GM21786 (cell line): ENCODE measurements at regions not wholly inside any gene's neighbourhood (a gene's known extent, or its start where the extent isn't known, plus 50 kb on each side); places are given as distances from the start of the nearest gene placed in this dataset.

Experiments used
- ATAC-seq: cut with Tn5 transposase; IDR thresholded peaks from one replicate; pipeline ENCODE4 v1.9.1; 2021; ENCODE audit not compliant: unreplicated experiment

DNA sequence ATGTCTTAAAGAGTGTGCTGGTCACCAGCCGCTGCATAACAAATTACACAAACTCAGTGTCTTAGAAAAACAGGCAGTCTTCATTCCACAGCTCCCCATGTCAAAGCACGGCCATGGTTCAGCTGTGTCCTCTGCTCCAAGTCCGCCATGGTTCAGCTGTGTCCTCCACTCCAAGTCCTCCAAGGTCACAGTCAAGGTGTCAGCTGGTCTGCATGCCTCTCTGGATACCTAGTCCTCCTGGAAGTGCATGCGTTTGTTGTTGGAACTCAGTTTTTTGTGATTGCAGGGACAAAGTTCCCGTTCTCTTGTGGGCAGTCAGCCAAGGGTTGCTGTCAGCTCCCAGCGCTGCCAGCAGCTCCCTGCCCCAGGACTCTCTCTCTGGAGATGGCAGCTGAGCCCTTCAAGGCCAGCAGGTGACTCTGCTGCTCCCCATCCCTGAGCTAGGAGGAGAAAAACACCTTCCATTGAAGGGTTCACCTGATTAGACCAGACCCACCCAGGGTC is 304.0 kb upstream of the MYT1L start:
- ATAC-seq: no peak

DNA sequence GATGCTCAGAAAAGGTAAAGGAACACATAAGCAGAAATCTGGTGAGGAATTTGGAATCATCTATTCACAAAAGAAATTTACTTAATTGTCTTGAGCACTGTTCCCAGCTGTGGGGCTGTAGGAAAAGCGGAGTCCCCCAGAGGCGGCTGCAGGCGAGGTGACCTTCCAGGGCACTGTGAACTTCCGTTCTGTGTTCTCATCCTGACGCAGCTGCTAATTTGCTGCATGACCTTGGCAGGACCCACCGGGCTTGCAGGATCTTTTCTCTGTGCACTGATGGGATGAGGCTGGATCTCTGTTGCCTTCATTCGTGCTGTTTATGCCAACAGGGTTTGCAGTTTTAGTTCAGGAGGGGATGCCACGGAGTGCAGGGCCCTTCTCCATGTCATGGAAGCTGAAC is 301.9 kb upstream of the MYT1L start:
- ATAC-seq: no peak

DNA sequence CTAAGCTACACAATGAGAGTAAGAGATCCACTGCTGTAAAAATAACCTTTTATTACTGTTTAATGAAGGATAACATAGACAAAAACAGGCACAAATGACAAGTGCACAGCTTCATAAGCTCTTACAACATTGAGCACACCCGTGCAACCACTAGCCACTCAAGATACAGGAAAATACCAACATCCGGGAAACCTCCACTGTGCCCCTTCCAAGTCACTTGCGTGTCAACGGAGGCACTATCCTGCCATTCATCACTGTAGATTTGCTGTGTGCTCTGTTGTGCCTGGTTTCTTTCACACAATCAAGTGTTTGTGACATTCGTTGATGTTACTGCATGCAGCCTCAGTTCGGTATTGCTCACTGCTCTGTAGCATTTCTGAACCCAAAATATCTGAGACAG is 292.9 kb upstream of the MYT1L start:
- ATAC-seq: no peak

DNA sequence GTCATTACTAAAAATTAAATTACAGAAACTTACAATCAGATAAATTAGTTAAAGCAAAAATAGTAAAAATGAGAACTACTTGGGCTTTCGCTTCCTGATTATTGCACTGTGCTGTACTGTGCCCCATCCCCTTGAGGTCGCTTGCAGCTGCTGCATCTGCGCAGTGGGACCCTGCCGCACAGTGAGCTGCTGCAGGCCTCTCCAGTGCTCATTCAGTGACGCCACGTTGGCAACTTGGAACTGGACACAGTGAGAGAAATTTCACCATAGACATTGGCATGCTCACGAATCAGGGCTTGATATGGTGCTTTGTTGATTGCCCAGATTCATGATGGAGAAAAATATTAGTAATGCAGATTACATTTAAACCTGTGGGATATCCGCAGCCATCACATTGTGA is 290.8 kb upstream of the MYT1L start:
- ATAC-seq: no peak

DNA sequence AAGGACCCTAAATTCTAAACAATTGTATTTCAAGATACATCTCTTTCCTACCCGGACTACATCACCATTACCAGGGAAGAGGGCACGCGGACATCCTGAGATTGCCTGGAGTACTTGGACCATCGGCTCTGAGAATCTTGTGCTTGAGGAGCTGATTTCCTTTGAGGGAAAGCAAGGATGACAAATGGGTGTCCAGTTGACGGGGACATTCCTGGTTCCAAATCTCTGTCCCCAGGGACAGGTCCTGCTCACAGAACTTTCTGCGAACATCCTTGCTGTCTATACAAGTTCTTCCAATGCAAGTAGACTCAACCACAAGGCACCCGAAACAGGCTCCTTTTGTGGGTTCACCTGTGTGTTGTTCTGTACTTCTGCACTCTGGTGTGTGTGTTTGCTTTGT is 289.5 kb upstream of the MYT1L start:
- ATAC-seq: no peak

DNA sequence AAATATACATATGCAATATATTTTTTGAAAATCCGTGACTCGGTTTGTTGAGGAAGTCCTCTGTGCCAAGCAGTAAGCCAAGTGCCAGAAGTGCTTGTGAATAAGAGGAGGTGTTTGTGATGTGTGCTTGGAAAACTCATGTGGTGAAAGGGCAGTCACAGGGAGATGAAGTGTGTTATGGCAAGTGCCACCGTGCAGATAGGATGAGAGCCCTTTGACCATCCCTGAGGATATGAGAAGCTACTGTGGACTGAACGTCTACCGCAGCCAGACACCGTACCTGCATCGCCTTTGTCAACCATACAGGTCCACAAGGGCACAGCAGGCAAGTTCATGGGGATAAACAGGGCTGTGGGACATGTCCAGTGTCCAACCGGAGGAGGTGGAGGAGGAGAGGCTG is 288.9 kb upstream of the MYT1L start:
- no peak for ATAC-seq

DNA sequence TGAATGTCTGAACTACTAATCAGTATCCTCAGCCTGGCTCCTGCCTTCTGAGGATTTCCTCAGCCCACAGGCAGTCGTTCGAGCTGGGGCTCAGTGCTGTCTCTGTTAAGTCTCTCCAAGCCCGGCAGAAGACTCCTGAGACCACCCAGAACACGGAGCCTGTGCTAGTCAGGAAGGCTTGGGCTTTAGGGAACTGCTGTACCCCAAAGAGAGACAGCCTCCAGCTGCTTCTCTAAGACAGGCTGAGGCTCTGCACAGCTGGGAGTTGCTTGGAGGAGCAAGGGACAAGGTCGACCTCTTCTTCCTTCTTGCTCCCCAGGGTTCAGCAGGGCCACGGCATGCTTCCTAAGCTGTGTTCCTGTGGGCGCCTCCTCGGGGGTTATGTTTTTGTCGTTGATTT is 283.4 kb upstream of the MYT1L start:
- no peak for ATAC-seq

DNA sequence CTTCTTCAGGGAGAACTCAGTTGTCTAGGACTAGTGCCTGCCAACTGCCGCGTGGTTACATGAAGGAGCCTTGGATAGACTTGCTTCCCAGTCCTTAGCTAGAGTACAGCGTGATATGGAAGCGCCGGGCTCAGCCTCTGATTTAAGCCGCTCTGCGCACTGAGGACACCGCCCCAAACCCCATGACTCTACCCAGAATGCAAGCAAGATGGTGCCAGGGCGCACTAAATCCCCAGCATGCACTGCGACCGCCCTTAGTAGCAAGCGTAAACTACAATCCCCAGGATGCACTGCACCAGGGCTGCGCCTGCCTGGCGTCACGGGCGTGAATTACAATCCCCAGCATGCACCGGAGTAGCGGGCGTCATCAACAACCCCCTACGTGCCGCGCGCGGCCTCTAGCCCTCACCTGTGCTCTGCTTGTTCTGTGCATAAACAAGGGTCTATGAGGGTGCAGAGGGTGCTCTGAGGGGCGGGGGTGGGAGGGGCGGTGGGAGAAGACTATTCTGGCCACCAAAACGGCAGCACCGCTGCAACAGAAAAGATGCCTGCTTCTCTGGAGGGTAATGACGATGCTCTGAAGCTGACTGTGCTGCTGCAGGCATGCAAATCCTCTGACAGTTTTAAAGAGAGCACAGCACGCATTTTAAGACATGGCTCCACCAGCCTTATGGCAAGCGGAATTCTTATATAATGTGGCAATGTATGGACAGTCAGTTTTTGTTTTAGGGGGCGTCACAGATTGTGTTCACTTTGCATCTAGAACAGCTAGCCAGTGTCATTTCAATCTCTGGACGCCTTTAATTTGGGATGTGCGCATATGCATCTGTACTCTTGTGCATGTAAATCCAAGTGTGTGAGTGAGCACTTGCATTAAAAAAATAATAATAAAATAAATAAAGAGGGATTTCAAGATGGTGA is 282.5 kb upstream of the MYT1L start:
- peak; percentile 100 for ATAC-seq

DNA sequence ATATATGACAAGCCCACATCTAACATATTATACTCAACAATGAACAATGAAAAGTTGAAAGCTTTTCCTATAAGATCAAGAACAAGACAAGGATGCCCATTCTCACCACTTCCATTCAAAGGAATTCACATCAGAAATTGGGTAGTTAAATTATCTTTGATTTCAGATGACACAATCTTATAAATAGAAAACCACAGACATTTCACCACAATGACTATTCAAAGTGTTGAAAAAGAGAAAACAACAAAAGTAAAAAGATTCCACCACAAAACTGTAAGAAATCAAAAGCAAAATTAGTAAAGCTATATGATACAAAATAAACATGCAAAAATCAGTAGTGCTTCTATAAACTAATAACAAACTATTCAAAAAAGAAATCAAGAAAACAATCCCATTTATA is 279.7 kb upstream of the MYT1L start:
- ATAC-seq: no peak

DNA sequence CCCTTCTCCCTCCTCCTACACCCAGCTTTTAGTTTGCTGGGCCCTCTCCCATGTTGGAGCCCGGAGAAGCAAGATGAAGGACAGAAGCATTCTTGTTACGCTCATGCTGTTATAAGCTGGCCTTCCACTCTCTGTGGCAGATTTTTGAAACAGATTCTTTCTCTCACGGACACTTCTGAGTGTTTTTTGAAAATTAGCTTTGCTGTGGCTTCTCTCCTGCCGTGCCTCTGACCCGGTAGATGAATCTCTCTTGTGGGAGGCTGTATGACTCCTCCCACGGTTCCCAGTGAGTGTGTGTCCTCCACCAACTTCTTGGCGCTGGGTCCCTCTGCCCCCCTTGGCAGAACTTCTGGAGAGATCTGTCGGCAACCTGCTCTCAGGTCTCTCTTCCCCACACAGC is 269.3 kb upstream of the MYT1L start:
- no peak for ATAC-seq

DNA sequence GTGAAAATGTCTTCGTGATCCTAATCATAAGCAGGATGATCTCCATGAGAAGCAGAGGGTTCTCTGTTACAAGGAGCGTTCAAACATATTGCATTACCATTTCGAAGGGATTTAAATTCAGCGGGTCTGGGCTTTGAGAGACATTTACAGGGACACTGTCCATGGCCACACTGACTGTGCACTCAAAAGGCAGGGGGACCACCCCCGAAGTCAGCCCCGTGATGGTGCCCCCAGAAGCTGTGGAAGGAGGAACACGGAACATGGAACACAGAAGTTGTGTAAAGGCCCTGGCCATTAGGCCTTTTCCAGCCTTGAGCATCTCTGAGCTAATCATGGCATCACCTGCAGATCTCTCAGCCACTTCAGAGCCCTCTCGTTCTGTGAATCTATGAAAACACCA is 268.4 kb upstream of the MYT1L start:
- ATAC-seq: no peak

DNA sequence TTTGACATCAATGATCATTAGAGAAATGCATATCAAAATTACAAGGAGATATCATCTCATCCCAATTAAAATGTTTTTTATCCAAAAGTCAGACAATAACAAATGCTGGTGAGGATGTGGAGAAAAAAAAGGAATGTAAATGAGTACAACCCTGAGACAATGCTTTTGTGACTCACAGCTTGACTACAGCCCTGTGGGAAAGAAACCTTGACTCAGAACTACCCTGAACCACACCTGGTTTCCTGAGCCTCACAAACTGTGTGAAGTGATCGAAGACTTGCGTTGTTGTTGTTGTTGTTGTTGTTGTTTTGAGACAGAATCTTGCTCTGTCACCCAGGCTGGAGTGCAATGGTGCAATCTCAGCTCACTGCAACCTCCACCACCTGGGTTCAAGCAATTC is 266.6 kb upstream of the MYT1L start:
- ATAC-seq: no peak

DNA sequence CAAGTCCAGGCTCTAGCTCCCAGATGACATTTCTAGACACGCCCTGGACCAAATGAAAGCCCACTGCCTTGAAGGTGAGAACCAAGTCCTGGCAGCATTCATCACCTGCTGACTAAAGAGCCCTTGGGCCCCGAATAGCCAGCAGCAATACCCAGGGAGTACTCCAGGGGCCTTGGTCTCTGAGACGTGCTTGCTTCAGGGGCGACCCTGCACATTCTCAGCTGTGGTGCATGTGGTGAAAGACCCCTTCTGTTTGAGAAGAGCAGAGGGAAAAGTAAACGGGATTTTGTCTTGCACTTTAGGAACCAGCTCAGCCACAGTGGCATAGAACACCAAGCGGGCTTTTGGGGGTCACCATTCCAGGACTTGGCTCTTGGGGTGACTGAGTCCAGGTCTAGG is 260.5 kb upstream of the MYT1L start:
- ATAC-seq: no peak

DNA sequence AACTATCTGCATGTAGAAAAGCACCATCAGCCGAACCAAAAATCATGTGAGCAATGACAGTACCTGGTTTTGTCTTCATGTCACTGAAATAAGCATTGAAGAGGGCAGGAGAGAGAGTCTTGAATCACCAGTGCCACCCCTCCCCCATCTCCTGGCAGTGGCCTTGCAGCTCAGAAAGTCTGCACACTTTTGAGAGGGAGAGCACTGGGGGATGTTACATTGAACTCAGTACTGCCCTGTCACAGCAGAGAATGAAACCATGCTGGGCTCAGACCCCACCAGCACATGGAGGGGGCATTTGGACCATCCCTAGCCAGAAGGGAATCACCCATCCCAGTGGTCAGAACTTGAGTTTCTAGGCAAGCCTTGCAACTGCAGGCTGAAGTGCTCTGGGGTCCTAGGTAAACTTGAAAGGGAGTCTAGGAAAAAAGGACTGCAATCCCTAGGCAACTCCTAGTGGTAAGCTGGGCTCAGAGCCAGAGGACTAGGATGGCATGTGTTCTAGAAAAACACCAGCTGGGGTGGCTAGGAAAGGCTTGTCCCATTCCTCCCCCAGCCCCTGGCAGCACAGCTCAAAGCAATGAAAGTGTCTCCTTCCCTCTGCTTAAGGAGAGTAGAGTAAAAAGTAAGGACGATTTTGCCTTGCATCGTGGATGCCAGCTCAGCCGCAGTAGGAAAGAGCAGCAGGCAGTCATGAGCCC is 259.9 kb upstream of the MYT1L start:
- no peak for ATAC-seq

DNA sequence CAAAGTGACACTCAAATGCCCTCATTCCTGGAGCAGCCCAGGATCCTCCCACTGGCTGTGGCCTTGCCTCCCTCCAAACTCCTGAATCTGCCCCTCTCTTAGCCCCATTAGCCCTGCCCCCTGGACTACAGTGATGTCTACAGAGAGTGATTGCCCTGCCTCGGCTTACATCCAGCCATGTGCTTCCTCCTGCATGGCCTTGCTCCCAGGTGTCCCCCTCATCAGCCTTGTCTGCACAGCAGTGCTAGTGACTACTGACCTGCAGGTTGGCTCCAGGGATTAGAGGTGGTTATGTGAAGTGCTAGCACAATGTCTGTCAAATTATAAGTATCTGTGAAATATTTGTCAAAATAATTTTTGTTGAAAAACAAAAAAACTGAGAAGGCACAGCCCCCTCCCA is 259.1 kb upstream of the MYT1L start:
- ATAC-seq: no peak

DNA sequence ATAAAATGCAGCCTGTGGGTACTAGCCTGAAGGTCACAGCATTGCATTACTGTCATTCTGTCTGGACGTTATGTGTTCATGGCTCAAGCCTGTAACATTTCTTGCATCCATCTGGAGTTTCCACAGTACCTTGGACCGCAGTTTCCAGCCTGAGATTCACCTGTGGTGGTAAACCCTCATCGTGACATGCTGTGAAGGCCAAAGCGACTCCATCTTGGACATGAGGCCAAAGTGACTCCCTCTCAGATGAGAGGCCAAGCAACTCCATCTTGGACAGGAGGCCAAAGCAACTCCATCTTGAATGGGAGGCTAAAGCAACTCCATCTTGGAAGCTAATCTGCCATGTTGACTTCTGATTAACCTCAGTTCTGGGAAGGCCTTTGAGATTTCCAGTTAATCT is 257.7 kb upstream of the MYT1L start:
- ATAC-seq: no peak

DNA sequence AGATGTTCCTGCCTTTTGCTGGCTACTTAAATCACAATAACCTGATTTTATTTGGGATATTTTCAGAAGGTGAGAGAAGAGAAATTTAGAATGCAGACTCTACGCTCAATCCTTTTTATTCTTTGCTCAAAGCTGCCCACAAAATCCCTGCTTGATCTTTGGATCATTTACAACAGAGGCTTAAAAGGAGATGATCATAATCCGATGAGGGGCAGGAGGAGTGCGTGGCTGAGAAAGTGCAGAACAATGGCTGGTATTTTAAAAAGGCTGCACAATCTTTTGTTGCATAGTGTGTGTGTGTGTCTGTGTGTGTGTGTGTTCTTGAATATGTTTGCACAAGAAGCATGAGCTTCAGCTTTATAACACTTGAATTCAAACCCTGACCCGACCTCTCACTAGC is 256.3 kb upstream of the MYT1L start:
- ATAC-seq: no peak

DNA sequence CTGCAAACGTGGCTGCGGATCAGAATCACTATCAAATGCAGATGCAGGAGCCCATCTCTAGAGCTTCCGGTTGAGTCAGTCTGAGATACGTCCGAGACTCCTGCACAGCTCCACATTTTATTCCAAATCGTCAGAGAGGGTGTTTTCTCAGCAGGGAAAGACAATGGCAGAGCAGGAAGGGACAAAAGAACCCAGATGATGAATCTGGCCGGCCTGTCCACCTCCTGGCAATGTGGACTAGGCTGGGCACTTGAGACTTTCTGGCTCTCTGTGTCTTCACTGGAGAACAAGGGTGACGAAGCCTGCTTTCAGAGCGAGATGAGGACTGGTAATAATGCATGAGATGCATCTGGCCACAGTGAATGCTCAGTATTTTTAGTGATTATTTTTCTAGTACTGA is 255.9 kb upstream of the MYT1L start:
- no peak for ATAC-seq

DNA sequence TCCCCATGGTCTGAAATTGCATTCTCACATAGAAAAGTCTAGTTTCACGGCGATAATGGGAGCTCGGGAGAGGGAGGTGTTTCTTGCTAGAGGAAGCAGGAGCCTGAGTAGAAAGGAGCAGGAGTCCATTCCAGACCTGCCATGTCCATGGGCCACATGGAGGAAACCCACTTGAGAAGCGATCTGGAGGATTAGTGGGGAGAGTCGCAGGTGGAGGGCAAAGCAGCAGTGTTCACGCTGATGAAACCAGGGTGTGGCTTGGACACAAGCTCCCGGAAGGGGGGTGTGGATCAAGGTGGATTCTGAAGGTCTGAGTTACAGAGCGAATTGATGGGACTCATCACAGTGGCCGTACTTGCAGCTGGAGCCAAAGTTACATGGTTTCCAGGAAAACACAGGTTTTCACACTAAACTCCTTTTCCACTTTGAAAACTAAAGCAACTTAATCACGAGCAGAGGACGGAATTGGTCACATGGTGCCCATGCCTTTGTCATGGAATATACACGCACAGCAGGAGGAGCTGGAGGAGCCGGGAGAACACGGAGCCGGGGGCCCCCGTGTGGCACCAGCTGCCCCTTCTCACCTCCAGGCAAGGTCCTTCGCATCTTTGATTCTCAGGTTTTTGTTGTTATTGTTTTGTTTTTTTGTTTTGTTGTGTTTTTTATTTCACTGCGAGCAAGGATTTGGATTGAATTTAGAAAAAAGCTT is 255.1 kb upstream of the MYT1L start:
- no peak for ATAC-seq

DNA sequence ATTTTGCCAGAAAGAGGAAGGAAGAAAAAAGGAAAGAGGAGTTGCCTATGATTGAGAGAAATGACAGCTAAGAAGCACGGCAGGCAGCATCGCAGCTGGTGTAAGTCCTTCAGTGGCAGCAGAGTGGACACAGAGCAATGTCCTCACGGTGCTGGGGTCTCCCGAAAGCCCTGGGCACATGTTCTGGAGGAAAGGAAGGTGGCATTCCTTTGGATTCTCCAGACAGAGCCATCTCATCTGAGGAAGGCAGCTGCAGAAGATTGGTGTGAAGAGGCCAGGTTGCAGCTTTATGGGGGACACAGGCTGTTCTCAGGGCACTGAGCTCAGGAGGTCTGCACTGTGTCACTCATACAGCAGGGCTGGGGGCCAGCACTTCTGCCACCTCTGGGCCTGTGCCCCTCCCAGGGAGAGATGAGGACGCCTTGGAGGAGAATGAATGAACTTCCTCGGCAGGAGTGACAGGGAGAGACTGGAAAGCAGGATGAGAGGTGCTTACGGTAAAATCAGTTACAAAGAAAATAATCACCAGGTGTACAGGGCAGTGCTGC is 252.0 kb upstream of the MYT1L start:
- ATAC-seq: no peak

DNA sequence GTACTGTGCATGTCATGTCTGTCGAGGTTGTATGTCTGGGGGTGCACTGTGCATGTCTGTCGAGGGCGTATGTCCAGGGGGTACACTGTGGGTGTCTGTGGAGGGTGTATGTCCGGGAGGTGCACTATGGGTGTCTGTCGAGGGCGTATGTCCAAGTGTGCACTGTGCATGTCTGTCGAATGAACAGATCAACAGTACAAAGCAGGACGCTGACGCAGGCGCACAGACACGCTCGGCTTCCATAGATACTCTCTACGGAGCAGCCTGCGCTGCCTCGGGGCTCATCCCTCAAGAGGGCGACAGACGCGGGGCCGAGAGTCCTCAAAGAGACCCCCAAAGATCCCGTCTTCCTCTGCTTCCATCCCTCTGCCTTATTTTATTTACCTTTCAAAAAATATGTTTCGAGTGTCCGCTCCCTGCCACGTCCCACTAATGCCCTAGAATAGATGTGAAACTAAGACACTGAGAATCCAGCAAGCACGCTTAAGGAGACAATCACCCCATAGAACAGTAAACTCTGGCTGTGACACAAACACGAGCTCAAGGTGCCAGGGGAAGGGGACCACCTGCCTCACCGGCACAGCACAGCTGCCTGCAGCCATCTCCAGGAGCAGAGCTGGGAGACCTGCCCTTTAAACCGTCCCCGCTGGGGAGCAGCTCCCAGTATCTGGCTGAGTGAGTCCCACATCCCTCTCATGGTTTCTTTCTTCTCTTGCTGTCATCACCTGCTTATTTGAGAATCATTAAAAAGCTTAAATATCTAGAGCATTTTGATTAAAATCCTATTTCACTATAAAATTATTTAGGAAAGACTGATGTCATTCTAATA is 250.5 kb upstream of the MYT1L start:
- ATAC-seq: no peak
